ENCODE measurements at regions not wholly inside any gene's neighbourhood (a gene's known extent, or its start where the extent isn't known, plus 50 kb on each side); places are given as distances from the start of the nearest gene placed in this dataset.
"Not testable (repeated sequence)": the region's sequence is repeated elsewhere in the genome, so short reads cannot be mapped to it uniquely, and the experiment has no call there.

- DNase-seq (ENCODE audit: low read depth in 4 of 4, low spot score in 2 of 4), result no peak
Measured at GRCh38 chr5:29161399-29162291, 2031.8 kb upstream of the CDH6 start.

- no peak for DNase-seq (ENCODE audit: low read depth in 4 of 4, low spot score in 2 of 4)
Measured at GRCh38 chr5:29157975-29158374, 2035.5 kb upstream of the CDH6 start.

GRCh38 chr5:29150840-29151239 lies 2042.6 kb upstream of the CDH6 start:
- no peak for DNase-seq (ENCODE audit: low read depth in 4 of 4, low spot score in 2 of 4)

GRCh38 chr5:29148581-29148980 lies 2044.9 kb upstream of the CDH6 start:
- no peak for DNase-seq (ENCODE audit: low read depth in 4 of 4, low spot score in 2 of 4)

- no peak for DNase-seq (ENCODE audit: low read depth in 4 of 4, low spot score in 2 of 4)
Measured at GRCh38 chr5:29148073-29148472, 2045.4 kb upstream of the CDH6 start.

- DNase-seq (ENCODE audit: low read depth in 4 of 4, low spot score in 2 of 4), result no peak
Measured at GRCh38 chr5:29143266-29143665, 2050.2 kb upstream of the CDH6 start.

- DNase-seq (ENCODE audit: low read depth in 4 of 4, low spot score in 2 of 4), result no peak
Measured at GRCh38 chr5:29134418-29134817, 2059.1 kb upstream of the CDH6 start.

- no peak for DNase-seq (ENCODE audit: low read depth in 4 of 4, low spot score in 2 of 4)
Measured at GRCh38 chr5:29131285-29131684, 2062.2 kb upstream of the CDH6 start.

- DNase-seq (ENCODE audit: low read depth in 4 of 4, low spot score in 2 of 4), result no peak
Measured at GRCh38 chr5:29130786-29131185, 2062.7 kb upstream of the CDH6 start.

- not testable (repeated sequence) for DNase-seq (ENCODE audit: low read depth in 4 of 4, low spot score in 2 of 4)
Measured at GRCh38 chr5:29127524-29128156, 2065.8 kb upstream of the CDH6 start.

GRCh38 chr5:29126462-29126861 lies 2067.0 kb upstream of the CDH6 start:
- DNase-seq (ENCODE audit: low read depth in 4 of 4, low spot score in 2 of 4), result not testable (repeated sequence)

- no peak for DNase-seq (ENCODE audit: low read depth in 4 of 4, low spot score in 2 of 4)
Measured at GRCh38 chr5:29122306-29122705, 2071.2 kb upstream of the CDH6 start.

GRCh38 chr5:29114331-29114768 lies 2076.0 kb upstream of the CDH9 start:
- no peak for DNase-seq (ENCODE audit: low read depth in 4 of 4, low spot score in 2 of 4)

- DNase-seq (ENCODE audit: low read depth in 4 of 4, low spot score in 2 of 4), result no peak
Measured at GRCh38 chr5:29113516-29113915, 2075.1 kb upstream of the CDH9 start.

GRCh38 chr5:29099585-29099984 lies 2061.2 kb upstream of the CDH9 start:
- no peak for DNase-seq (ENCODE audit: low read depth in 4 of 4, low spot score in 2 of 4)

GRCh38 chr5:29089591-29090130 lies 2051.3 kb upstream of the CDH9 start:
- DNase-seq (ENCODE audit: low read depth in 4 of 4, low spot score in 2 of 4), result no peak

GRCh38 chr5:29085142-29085541 lies 2046.8 kb upstream of the CDH9 start:
- no peak for DNase-seq (ENCODE audit: low read depth in 4 of 4, low spot score in 2 of 4)

GRCh38 chr5:29079771-29080170 lies 2041.4 kb upstream of the CDH9 start:
- DNase-seq (ENCODE audit: low read depth in 4 of 4, low spot score in 2 of 4), result no peak

- DNase-seq (ENCODE audit: low read depth in 4 of 4, low spot score in 2 of 4), result no peak
Measured at GRCh38 chr5:29077451-29077850, 2039.1 kb upstream of the CDH9 start.

GRCh38 chr5:29069104-29069402 lies 2030.7 kb upstream of the CDH9 start:
- no peak for DNase-seq (ENCODE audit: low read depth in 4 of 4, low spot score in 2 of 4)

- DNase-seq (ENCODE audit: low read depth in 4 of 4, low spot score in 2 of 4), result no peak
Measured at GRCh38 chr5:29061381-29061780, 2023.0 kb upstream of the CDH9 start.

GRCh38 chr5:29054694-29055093 lies 2016.3 kb upstream of the CDH9 start:
- no peak for DNase-seq (ENCODE audit: low read depth in 4 of 4, low spot score in 2 of 4)

Data from left renal cortex interstitium (tissue), 4 donors.